ENCODE measurements at regions not wholly inside any gene's neighbourhood (a gene's known extent, or its start where the extent isn't known, plus 50 kb on each side); places are given as distances from the start of the nearest gene placed in this dataset.
A peak's percentile ranks its signal among the peaks of the same experiment; 100 is the strongest.
"Not testable (repeated sequence)": the region's sequence is repeated elsewhere in the genome, so short reads cannot be mapped to it uniquely, and the experiment has no call there.

DNA sequence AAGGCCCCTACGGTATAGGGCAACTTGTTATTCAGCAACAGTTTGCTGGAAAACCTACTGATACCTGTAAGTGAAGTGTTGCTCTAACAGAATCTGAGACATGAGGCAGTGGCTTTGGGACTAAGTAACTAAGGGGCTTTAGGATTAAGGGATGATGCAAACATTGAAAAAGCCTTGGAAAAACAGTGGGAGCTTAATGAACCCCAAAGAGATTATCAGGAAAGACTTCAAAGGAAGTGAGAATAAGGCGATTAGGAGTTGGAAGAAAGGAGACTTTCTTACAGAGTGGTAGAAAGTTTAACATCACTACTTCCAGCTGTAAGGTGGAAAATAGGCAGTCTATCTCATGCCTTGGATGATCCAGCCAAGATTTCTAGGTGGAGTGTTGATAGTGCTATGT lies 158.2 kb upstream of the TRIB2 start:
- no peaks in the 10 kb centered on the region for H4K20me1 ChIP-seq (ENCODE audit: control insufficient read depth, insufficient read depth, low read depth, low read length)
- no peak for TF ChIP-seq EZH2phosphoT487 (IDR thresholded peaks at IDR 0.05; ENCODE audit: borderline replicate concordance, low read length)
- TF ChIP-seq, protein P1, sequence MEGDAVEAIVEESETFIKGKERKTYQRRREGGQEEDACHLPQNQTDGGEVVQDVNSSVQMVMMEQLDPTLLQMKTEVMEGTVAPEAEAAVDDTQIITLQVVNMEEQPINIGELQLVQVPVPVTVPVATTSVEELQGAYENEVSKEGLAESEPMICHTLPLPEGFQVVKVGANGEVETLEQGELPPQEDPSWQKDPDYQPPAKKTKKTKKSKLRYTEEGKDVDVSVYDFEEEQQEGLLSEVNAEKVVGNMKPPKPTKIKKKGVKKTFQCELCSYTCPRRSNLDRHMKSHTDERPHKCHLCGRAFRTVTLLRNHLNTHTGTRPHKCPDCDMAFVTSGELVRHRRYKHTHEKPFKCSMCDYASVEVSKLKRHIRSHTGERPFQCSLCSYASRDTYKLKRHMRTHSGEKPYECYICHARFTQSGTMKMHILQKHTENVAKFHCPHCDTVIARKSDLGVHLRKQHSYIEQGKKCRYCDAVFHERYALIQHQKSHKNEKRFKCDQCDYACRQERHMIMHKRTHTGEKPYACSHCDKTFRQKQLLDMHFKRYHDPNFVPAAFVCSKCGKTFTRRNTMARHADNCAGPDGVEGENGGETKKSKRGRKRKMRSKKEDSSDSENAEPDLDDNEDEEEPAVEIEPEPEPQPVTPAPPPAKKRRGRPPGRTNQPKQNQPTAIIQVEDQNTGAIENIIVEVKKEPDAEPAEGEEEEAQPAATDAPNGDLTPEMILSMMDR (IDR thresholded peaks at IDR 0.05; ENCODE audit: low read depth, low read length, poor library complexity, severe bottlenecking): no peak
- H3K79me2 ChIP-seq (ENCODE audit: control insufficient read depth, low read length): no peaks in the 10 kb centered on the region
- H3K4me3 ChIP-seq (ENCODE audit: low read length): no peak overlapping the region
- H3K27me3 ChIP-seq (ENCODE audit: control insufficient read depth, low read length): no peaks in the 10 kb centered on the region
- no peak overlapping the region for H3K4me2 ChIP-seq (ENCODE audit: low read length)
- peaks cover 59% of the 10 kb centered on the region for H3K4me1 ChIP-seq (ENCODE audit: control insufficient read depth, low read length)
- no peaks in the 10 kb centered on the region for H3F3A ChIP-seq (ENCODE audit: control insufficient read depth, insufficient read depth)
- H3K36me3 ChIP-seq (ENCODE audit: control insufficient read depth, low read length): no peaks in the 10 kb centered on the region
- H3K9me3 ChIP-seq (ENCODE audit: control insufficient read depth, insufficient read depth, low read length): no peaks in the 10 kb centered on the region
- no peak overlapping the region for H3K27ac ChIP-seq (ENCODE audit: low read depth, low read length)
- no peaks in the 10 kb centered on the region for H3K9me2 ChIP-seq (replicated peaks; ENCODE audit: control insufficient read depth, low read length)

DNA sequence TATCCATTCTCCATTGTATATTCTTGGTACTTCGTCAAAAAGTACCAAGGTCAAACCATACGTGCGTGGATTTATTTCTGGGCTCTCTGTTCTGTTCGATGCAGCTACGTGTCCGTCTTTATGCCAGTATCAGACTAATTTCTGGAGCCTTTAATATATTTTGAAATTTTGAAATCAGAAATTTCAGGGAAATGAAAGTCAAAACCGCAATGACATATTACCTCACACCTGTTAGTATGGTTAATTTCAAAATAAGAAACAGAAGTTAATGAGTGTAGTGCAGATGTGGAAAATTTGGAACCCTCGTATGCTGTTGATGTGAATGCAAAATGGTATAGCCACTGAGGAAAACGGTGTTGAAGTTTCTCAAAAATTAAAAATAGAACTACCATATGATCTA lies 156.1 kb upstream of the TRIB2 start:
- peak overlapping the region; percentile 27; the same call in 1 of the 2 replicates for H3K27ac ChIP-seq (ENCODE audit: low read depth, low read length)
- H3K9me3 ChIP-seq (ENCODE audit: control insufficient read depth, insufficient read depth, low read length): no peaks in the 10 kb centered on the region
- H3K4me3 ChIP-seq (ENCODE audit: low read length): peak overlapping the region; percentile 34
- H3K36me3 ChIP-seq (ENCODE audit: control insufficient read depth, low read length): no peaks in the 10 kb centered on the region
- H3K79me2 ChIP-seq (ENCODE audit: control insufficient read depth, low read length): no peaks in the 10 kb centered on the region
- peak overlapping the region; percentile 53 for H3K4me2 ChIP-seq (ENCODE audit: low read length)
- H3F3A ChIP-seq (ENCODE audit: control insufficient read depth, insufficient read depth): no peaks in the 10 kb centered on the region
- H3K9me2 ChIP-seq (replicated peaks; ENCODE audit: control insufficient read depth, low read length): no peaks in the 10 kb centered on the region
- no peaks in the 10 kb centered on the region; the same call in 1 of the 2 replicates for H3K27me3 ChIP-seq (ENCODE audit: control insufficient read depth, low read length)
- no peak for TF ChIP-seq EZH2phosphoT487 (IDR thresholded peaks at IDR 0.05; ENCODE audit: borderline replicate concordance, low read length)
- TF ChIP-seq, protein P1 (IDR thresholded peaks at IDR 0.05; ENCODE audit: low read depth, low read length, poor library complexity, severe bottlenecking): no peak
- H3K4me1 ChIP-seq (ENCODE audit: control insufficient read depth, low read length): peaks cover 66% of the 10 kb centered on the region
- H4K20me1 ChIP-seq (ENCODE audit: control insufficient read depth, insufficient read depth, low read depth, low read length): no peaks in the 10 kb centered on the region

DNA sequence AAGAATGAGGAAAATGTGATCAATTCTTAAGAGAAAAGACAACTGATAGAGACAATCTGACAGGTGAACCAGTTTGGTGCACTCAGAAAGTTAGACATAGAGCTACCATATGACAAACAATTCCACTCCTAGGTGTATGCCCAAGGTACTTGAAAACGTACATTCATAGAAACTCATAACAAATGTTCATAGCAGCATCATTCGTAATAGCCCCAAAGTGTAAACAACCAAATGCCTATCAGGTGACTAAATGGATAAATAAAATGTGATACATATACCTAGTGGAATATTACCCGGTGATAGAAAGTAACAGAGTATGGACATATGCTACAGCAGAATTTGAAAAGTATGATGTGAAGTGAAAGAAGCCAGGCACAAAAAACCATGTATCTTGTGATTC lies 149.3 kb upstream of the TRIB2 start:
- H3K27ac ChIP-seq (ENCODE audit: low read depth, low read length): no peak overlapping the region
- H4K20me1 ChIP-seq (ENCODE audit: control insufficient read depth, insufficient read depth, low read depth, low read length): no peaks in the 10 kb centered on the region
- H3F3A ChIP-seq (ENCODE audit: control insufficient read depth, insufficient read depth): no peaks in the 10 kb centered on the region; the same call in 1 of the 2 replicates
- TF ChIP-seq, protein P1 (IDR thresholded peaks at IDR 0.05; ENCODE audit: low read depth, low read length, poor library complexity, severe bottlenecking): no peak
- TF ChIP-seq EZH2phosphoT487 (IDR thresholded peaks at IDR 0.05; ENCODE audit: borderline replicate concordance, low read length): no peak
- H3K27me3 ChIP-seq (ENCODE audit: control insufficient read depth, low read length): peaks cover 7% of the 10 kb centered on the region
- no peak overlapping the region for H3K4me3 ChIP-seq (ENCODE audit: low read length)
- no peaks in the 10 kb centered on the region for H3K79me2 ChIP-seq (ENCODE audit: control insufficient read depth, low read length)
- H3K9me2 ChIP-seq (replicated peaks; ENCODE audit: control insufficient read depth, low read length): no peaks in the 10 kb centered on the region
- no peak overlapping the region for H3K4me2 ChIP-seq (ENCODE audit: low read length)
- no peaks in the 10 kb centered on the region for H3K9me3 ChIP-seq (ENCODE audit: control insufficient read depth, insufficient read depth, low read length)
- no peaks in the 10 kb centered on the region for H3K36me3 ChIP-seq (ENCODE audit: control insufficient read depth, low read length)
- H3K4me1 ChIP-seq (ENCODE audit: control insufficient read depth, low read length): peaks cover 36% of the 10 kb centered on the region

DNA sequence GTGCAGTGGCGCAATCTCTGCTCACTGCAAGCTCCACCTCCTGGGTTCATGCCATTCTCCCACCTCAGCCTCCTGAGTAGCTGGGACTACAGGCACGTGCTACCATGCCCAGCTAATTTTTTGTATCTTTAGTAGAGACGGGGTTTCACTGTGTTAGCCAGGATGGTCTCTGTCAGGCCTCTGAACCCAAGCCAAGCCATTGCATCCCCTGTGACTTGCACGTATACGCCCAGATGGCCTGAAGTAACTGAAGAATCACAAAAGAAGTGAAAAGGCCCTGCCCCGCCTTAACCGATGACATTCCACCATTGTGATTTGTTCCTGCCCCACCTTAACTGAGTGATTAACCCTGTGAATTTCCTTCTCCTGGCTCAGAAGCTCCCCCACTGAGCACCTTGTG lies 147.2 kb upstream of the TRIB2 start:
- not testable (repeated sequence) for H3K4me2 ChIP-seq (ENCODE audit: low read length); H3K9me3 ChIP-seq (ENCODE audit: control insufficient read depth, insufficient read depth, low read length)
- peaks cover 16% of the 10 kb centered on the region for H3K4me1 ChIP-seq (ENCODE audit: control insufficient read depth, low read length)

DNA sequence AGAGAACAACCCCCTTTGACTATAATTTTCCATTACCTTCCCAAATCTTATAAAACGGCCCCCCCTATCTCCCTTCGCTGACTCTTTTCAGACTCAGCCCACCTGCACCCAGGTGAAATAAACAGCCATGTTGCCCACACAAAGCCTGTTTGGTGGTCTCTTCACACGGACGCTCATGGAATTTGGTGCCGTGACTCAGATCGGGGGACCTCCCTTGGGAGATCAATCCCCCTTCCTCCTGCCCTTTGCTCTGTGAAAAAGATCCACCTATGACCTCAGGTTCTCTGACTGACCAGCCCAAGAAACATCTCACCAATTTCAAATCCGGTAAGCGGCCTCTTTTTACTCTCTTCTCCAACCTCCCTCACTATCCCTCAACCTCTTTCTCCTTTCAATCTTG lies 146.8 kb upstream of the TRIB2 start:
- H3K9me3 ChIP-seq (ENCODE audit: control insufficient read depth, insufficient read depth, low read length); H3K4me3 ChIP-seq (ENCODE audit: low read length); H3K79me2 ChIP-seq (ENCODE audit: control insufficient read depth, low read length); H3K27ac ChIP-seq (ENCODE audit: low read depth, low read length); H4K20me1 ChIP-seq (ENCODE audit: control insufficient read depth, insufficient read depth, low read depth, low read length); H3K9me2 ChIP-seq (replicated peaks; ENCODE audit: control insufficient read depth, low read length); H3K4me2 ChIP-seq (ENCODE audit: low read length); H3K36me3 ChIP-seq (ENCODE audit: control insufficient read depth, low read length); H3F3A ChIP-seq (ENCODE audit: control insufficient read depth, insufficient read depth); H3K27me3 ChIP-seq (ENCODE audit: control insufficient read depth, low read length): not testable (repeated sequence)
- H3K4me1 ChIP-seq (ENCODE audit: control insufficient read depth, low read length): peaks cover 12% of the 10 kb centered on the region

More for the DNA sequence above, 147.2 kb upstream of the TRIB2 start:
- not testable (repeated sequence) for H3K36me3 ChIP-seq (ENCODE audit: control insufficient read depth, low read length); H3K27ac ChIP-seq (ENCODE audit: low read depth, low read length); H3F3A ChIP-seq (ENCODE audit: control insufficient read depth, insufficient read depth); H3K9me2 ChIP-seq (replicated peaks; ENCODE audit: control insufficient read depth, low read length); H4K20me1 ChIP-seq (ENCODE audit: control insufficient read depth, insufficient read depth, low read depth, low read length); H3K4me3 ChIP-seq (ENCODE audit: low read length); H3K27me3 ChIP-seq (ENCODE audit: control insufficient read depth, low read length); H3K79me2 ChIP-seq (ENCODE audit: control insufficient read depth, low read length)
